Activated effector memory CD4-positive, alpha-beta T cell treated with anti-CD3 and anti-CD28 coated beads, Interleukin-2, amount 50 U/mL, for 16 hours (primary cell): ENCODE measurements at regions not wholly inside any gene's neighbourhood (a gene's known extent, or its start where the extent isn't known, plus 50 kb on each side); places are given as distances from the start of the nearest gene placed in this dataset.

Source experiments
- DNase-seq: peaks from one replicate; pipeline ENCODE4 v3.0.0-alpha.2; 2020

DNA sequence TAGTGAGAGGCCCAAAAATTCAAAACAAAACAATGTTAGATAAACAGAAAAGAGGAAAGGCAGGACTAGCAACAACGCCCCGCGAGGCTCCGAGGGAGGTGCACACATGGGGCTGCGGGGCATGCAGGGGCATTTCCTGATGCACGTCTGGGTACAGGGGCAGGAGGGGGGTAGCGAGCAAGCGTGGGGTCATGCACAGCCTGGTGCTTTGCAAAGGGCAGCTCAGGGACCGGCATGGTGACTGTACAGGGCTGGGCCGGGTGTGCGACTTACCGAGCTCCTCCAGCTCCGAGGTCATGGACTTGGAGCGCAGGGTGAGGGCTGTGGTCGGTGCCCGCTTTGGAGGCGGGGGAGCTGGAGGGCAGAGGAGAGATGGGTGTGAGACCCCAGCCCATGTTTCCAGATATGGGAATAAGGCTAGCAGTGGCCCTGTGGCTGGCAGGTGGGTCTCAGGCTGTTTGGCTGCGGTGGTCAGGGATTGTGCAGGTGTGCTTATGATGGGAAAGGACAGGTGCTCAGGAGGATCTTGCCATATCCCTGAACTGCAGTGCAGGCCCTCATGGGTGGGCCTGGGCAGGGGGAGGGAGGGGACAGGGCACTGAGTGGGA lies 103.7 kb downstream of the CTTN start:
- DNase-seq: no peak

DNA sequence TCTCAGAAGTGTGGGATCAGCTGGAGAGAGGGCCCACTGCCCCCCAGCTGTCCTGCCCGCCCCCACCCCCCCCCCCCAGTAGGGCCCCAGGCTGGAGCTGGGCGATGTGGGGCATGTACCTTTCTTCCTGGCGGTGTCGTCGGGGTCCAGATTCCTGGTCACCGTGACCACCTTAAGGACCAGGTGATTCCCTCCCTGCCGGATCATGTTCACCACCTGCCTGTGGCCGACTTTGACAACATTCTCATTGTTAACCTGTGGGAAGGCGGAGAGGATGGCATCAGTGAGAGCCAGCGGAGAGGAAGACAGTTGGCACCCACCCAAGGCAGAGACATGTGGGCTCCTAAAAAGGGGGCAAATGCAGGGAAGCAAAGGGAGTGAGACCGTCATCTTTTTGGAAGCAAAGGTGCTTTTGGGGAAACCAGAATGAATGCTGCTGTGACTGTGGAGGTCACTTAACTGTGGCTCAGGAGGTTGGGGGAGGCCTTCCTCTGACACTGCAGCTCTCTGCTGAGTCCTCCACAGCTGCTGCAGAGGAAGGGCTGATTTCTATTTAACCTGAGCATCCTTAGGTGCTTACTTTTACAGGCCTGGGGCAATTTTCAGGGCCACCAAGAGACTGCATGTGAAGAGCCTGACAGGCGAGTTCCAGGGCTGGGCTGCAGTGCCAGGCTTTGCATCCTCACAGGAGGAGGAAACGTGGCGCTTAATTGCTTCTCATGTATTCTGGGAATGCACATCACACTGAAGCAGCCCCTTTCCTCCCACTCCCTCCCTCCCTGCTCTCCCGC lies 104.5 kb downstream of the CTTN start:
- DNase-seq: no peak

DNA sequence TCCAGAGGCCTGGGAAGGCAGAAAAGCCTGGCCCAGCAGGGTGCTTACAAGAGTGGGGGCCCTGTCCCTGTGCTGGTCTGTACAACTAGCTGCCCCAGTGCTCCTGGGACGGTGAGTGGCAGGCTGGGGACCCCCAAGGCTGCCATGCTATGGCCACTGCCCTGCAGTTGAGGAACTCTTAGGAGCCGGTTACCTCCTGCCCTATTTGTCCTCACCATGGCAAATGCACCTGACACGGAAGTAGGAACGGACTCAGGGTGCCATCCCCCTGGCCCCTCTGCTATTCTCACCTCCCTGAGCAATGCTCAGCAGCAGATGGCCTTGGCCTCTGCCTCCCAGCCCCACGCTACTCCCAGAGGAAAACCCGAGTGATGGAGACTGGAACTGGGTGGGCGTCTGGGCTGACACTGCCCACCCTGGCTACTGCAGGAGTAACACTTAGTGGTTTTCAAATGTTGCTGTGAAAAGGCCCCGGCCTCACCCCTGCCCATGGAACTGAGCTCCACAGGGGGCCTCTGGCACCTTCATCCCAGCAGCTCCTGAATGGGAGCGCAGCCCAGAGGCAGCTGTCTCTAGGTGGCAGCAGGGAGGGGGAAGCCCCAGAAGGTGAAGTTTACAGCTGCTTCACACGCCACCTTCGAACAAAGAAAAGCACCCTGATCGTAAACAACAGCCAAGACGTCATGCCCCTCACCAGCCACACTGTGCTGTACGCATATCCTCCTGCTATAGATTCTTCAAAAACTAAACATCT lies 105.3 kb downstream of the CTTN start:
- DNase-seq: no peak

DNA sequence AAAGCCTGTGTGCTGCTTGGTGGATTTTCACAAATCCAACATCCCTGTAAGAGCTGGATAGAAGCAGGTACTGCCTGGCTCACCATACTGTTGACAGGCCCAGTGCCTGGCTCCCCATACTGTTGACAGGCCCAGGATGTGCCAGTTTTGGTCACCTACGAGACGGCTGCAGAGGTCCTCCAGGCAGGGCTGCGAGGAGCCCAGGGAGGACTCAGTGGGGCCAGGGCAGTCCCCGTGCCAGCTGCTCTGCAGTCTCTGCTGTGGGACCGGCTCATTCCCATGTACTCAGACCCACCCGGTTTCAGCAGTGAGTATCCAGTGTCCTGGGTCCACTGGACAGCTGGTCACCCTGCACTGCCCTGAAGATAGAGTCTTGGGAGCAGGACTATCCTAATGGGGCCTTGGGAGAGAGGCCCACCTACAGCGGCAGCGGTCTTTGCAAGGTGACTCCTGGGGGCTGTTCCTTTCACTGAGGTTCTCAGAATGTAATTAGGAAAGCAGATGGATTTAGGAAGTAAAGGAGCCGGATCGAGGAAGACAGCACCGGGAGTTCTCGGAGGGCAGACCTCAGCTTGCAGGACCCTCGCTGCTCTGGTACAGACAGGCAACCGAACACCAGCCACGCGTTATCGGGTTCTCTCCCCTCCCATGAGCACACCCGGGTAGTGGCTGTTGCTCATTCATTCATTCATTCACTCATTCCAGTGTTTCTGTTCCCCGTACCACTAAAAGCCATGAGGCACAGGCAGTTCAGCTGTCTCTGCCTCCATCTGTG lies 106.1 kb downstream of the CTTN start:
- no peak for DNase-seq

DNA sequence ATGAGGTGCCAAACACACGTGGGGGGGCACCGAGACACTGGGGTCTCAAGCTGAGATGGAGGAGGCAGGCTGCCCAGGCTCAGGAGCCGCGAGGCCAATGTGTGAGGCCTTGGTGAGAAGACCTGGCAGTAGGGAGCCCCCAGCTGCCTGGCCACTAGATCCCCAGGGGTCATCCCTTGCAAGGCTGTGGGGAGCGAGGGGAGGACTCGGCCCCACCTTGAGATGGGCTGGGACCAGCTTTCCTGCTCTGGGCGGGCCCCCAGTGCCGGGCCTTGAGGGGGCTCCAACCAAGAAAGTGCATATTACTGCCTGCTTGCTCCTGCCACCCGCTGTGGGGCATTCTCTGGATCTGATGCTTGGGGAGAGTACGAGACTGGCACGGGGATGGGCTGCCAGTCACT lies 107.0 kb downstream of the CTTN start:
- DNase-seq: no peak

DNA sequence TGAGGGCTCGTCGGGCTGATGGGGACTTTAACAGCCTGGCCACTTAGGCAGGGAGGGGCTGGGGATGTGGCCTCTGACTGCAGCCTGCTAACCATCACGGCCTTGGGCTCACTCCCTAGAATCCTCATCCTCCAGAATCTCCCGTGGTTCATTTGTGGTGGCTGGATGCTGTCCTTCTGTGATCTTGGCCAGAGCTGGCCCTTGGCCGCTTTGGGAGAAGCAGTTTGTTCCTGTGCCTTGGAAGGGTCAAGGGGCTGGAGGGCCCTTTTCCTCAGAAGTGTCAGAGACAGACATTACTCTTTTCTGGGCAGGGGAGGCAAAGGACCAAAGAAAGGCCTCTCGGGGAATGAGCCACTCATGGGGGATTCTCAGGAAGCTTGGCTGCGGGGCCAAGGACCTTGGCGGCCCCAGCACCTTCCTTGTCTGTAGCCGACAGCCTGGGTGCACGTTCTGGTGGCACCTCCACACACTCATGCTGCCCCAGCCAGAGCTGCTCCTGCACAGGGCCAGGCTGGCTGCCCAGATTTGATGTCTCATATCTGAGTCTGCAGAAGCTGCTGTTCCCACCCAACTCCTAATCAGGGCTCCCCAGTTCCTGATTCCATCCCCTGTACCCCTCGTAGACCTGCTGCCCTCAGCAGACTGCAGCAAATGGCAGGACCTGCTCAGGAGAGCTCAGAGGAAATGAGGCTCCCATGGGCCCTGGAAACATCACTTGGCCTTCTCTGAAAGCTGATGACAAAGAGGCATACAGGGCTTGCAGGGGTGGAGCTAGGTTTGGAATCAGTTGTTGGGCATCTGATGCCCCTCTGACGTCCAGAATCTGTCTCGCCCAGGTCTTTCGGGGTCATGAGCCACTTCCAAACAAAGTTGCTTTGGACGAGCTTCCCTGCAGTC lies 107.7 kb downstream of the CTTN start:
- DNase-seq: no peak

DNA sequence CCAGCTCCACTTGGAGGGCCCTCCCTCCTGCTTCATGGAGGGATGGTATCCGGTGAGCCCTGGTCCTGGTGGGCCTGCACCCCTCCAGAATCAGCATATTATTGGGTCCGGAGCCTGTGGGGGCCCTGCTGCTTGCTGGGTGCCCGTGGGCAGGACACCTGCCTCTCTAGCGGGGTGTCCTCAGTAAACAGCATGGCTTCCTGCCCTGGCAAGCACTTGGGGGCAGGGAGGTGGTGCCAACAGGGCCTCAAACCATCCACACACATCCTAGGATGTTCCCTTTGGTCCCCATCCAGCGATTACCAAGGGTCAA lies 108.3 kb downstream of the CTTN start:
- DNase-seq: no peak

DNA sequence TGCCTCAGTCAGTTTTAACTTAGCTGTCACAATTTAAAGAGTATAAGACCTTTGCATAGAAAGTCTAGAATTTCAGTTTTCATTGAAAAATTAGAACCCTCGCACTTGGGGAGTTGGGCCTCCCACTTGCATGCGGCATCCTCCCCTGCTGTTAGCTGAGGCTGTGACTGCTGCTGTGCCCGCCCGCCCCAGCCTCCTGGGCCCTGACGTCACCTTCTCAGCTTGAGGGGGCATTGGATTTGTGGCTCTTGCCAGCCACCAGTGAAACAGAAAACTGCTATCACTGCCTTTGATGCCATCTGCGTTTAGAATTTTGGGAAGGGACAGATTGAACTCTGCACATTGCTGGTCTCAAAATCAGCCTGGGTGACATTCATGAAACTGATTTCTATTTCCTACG lies 108.7 kb downstream of the CTTN start:
- DNase-seq: no peak

DNA sequence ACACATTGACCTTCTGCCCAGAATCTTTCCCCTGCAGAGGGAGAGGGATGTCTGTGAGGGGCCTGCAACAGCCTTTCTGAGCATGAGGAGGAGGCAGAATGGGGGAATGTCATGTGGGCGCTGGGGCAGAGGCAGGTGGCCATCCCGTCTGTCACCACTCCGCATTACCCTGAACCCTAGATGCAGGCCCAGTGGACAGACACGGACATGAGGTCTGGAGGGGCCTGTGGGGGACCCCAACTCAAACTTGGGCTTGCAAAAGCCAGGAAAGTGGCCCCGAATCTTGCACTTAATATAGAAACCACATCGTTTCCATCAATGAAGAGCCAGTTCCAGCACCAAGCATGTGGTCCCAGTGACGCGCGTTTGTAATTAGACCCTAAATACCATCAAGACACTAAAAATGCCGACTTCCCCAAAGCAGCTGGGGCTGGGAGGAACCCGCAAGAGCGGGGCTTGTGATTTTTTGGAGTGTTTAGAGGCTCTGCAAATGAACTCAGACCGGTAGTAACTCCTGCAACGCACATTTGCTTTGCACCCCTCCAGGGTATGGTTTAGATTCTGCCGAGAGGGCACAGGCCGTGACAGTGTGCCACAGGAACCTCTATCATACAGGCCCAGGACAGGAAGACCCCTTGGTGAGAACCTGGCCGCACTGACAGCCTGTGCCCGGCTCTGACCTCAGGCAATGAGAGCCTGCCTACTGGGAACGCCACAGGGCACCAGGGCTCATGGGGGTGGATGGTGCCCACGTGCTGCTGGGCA lies 109.3 kb downstream of the CTTN start:
- no peak for DNase-seq

DNA sequence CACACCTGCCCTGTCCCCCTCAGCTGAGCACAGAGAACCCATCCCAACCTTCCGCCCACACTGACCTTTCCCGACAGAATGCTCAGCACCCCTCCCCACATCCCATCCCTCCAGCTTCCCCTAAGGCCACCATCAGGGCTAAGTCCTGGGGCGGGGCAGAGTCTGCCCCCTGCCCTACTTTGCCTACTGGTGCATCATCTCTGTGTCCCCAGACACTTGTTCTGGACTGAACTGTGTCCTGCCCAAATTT lies 109.8 kb downstream of the CTTN start:
- DNase-seq: no peak

DNA sequence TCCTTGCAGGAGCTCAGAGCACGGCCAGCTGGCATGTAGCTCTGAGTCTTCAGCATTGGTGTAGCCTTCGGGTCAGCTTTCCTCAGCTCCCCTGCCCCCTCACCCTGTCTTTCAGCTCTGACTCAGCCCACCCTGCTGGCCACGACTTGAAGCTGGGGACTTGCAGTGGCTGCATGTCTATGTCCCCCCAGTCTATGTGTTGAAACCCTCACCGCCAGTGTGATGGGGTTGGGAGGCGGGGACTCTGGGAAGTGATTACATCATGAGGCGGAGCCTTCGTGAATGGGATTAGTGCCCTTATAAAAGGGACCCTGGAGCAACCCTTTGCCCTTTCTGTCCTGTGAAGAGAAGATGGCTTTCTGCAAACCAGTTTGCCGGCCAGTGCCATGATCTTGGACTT lies 111.1 kb downstream of the CTTN start:
- no peak for DNase-seq

DNA sequence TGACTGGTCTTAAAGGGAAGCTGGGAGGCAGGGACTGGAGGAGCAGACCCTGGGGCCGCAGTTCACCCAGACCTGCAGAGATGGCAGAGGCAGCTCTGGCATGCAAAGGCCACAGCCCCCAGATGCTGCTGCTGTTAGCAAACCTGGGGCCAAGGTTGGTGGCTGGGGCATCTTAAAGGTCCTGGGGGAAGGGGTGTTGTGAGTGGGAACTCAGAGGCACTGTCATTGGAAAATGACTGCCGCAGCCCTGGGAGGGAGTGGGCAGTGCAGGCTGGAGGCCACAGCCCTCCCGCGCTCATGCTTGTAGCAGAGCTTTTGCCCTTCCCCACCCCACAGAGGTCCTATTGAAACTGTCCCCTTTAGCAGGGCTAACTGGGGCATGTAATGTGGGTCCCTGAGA lies 111.8 kb downstream of the CTTN start:
- no peak for DNase-seq

DNA sequence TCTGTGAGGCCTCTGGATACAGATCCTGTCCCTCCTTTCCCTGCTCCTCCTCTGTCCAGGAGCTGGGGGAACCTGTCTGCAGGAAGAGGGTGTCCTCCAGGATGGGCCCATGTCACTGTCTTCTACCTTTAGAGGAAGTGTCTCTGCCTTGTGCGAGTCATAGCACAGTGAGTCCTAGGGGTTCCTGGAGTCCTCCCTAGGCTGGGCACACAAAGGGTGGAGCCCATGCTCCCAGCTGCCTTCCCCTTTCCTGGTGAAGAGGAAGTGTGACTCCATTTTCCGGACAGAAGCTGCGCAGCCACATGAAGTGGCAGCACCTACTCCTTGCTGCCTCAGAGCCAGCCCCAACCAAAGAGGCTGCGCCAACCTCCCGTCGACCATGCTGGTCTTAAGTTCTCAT lies 112.2 kb downstream of the CTTN start:
- DNase-seq: no peak

DNA sequence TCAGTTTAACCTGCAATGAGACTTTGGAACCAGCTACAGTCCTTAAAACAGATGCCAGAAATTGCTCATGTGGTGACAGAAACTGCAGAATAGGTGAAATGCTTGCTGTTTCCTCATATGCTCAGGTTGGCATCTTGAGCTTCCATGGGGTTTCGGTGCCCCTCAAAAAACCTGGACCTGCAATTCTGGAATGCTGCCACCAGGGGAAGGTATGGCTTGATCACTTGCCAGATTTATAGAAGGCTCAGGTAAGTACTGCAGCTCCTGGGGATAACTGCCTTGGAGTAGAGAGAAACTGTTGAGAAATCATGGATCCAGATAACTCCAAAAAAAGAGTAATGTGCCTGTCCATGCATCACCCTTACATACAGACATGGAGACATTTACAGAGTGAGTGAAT lies 113.0 kb downstream of the CTTN start:
- DNase-seq: no peak

DNA sequence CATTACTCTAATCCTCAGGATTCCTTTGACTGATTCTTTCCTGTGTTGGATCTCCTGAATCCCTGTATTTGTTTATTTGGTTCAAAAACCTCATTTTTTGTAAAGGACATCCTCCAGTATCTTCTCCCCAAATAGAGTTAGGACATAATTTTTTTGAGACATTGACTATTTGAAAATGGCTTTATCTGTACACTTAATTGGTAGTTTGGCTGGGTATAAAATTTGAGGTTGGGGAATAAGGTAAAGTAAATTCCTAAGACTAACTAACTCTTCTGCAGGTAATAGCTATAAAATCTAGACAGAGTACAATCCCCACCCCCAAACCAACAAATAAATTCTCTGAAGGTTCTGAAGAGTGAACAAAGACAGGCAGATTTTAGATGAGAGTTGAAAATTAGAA lies 114.4 kb downstream of the CTTN start:
- DNase-seq: no peak

DNA sequence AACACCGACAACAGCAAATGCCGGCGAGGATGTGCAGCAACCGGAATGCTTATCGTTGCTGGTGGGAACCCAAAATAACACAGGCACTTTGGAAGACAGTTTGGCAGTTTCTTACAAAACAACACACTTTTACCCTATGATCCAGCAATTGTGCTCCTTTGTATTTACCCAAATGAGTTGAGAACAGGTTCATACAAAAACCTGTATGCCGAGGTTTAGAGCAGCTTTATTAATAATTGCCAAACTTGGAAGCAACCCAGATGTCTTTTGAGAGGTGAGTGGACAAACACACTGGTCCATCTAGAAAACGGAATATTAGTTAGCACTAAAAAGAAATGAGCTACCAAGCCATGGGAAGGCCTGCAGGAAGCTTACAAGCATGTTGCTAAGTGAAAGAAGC lies 118.9 kb downstream of the CTTN start:
- DNase-seq: no peak

DNA sequence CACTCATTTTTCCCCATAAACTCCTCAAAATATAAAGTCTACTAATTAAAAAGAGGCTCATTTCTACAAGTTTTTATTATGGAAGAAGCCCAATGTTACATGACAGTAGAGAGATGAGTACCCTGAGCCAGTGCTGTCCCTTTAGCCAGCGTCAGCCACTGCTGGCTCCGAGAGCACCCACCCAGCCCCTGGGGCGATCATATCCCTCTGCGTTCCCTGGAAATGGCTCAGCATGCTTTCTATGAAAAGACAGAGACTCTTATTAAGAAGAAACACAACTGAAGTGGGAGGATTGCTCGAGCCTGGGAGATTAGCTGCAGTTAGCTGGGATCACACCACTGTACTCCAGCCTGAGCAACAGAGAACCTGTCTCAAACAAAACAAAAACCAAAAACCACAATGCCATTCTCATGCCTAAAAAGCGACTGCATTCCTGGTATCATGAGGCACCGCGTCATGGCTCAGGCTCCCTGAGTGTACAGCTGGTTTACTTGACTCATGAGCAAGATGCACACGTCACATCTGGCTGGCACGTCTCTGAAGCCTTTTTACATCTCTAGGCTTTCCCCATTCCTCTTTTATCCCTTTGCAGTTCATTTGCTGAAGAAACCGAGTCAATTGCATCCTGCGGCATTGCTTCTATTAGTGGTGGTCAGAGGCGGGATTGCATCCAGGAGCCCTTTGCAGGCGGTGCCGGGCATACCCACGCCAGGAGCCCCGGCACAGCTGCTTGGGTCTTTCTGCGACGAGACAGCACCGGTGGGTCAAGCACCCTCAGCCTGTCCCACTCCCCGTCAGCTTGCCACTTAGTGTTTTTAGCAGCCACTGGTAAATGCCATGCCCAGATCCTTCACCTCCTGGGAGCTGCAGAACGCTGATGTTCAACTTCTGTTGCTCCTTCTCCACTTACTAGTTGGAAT lies 119.9 kb downstream of the CTTN start:
- no peak for DNase-seq

DNA sequence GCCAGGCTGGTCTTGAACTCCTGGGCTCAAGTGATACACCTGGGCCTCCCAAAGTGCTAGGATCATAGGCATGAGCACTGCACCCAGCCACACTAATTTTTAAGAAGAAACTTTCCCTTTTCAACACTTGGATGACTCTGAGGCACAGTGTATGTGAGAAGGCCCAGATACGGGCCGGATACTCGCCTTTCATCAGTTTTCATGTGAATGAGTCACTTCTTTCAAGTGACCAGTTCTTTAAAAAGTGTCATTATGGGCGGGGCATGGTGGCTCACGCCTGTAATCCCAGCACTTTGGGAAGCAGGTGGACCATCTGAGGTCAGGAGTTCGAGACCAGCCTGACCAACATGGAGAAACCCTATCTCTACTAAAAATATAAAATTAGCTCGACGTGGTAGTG lies 120.8 kb downstream of the CTTN start:
- no peak for DNase-seq

DNA sequence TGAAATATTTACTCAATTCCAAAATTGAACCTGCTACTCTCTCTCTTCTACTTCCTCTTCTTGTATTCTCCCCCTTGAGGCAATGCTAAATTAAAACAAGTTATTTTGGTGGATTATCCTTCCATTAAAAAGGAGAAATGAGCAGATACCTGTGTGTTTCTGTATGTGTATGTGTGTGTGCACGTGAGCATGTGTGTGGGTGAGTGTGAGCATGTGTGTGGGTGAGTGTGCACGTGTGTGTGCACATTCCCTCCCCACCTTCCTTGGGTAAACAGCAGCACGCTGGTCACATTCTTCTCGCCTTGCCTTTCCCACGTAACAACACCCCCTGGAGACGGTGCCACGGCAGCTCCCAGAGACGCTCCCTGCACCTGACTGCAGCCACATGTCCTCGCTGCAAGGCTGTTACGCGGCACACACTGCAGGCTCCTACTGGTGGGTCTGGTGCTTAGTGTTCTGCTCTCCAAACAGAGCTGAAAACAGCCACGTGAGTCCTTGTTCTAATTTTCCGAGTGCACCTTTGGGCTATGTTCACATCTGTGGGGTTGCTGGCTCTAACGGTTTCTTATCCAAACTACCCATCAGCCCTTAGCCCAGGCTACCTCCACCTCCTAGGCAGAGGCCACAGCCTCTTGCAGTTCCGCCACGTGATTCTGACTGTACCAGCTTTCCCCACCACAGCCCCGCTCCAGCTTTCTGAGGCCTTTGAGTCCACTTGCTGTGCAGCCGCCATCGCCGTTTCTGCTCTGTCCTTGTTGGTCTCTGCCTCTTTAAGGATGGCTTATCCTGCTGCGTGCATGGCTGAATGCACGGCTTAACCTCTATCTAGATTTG lies 123.4 kb downstream of the CTTN start:
- no peak for DNase-seq

DNA sequence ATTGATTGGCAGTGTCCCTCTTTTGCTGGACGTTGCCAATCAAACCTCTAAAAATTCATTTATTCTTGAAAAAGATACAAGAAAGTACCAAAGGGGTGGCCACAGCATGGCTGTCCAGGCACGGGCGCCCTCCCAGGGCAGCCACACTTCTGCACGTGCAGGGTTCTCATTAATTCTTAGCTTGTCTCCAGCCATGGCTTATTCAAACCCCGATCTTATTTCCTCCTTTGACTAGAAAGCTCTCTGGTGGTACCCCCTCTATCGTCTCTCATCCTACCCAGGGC lies 123.9 kb downstream of the CTTN start:
- DNase-seq: no peak
